ENCODE measurements at regions not wholly inside any gene's neighbourhood (a gene's known extent, or its start where the extent isn't known, plus 50 kb on each side); places are given as distances from the start of the nearest gene placed in this dataset.

DNA sequence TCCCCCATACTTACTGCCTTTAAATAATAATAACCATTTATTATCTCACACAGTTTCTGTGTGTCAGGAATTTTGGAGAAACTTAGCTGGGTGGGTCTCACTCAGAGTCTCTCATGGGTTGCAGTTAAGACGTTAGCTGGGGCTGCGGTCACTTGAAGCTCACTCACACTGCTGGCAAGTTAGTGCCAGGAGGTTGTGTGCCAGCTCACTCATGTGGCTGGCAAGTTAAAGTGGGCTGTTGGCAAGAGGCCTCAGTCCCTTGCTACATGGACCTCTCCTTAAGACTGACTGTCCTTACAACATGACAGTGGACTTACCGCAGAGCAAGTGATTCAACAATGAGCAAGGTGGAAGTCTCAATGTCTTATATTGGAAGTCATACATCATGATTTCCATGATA, 61.3 kb upstream of the AVPR1A start:
- TF ChIP-seq, protein P1, sequence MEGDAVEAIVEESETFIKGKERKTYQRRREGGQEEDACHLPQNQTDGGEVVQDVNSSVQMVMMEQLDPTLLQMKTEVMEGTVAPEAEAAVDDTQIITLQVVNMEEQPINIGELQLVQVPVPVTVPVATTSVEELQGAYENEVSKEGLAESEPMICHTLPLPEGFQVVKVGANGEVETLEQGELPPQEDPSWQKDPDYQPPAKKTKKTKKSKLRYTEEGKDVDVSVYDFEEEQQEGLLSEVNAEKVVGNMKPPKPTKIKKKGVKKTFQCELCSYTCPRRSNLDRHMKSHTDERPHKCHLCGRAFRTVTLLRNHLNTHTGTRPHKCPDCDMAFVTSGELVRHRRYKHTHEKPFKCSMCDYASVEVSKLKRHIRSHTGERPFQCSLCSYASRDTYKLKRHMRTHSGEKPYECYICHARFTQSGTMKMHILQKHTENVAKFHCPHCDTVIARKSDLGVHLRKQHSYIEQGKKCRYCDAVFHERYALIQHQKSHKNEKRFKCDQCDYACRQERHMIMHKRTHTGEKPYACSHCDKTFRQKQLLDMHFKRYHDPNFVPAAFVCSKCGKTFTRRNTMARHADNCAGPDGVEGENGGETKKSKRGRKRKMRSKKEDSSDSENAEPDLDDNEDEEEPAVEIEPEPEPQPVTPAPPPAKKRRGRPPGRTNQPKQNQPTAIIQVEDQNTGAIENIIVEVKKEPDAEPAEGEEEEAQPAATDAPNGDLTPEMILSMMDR (CRISPR knock-in tag; IDR thresholded peaks at IDR 0.05): no peak
- TF ChIP-seq CEBPB (IDR thresholded peaks at IDR 0.05; ENCODE audit: borderline replicate concordance, low read depth, low read length): no peak

Data from HepG2 (cell line).